HG03039 (cell line): ENCODE measurements at regions not wholly inside any gene's neighbourhood (a gene's known extent, or its start where the extent isn't known, plus 50 kb on each side); places are given as distances from the start of the nearest gene placed in this dataset.
"Not testable (repeated sequence)": the region's sequence is repeated elsewhere in the genome, so short reads cannot be mapped to it uniquely, and the experiment has no call there.

Experiments
- ATAC-seq: cut with Tn5 transposase; IDR thresholded peaks from one replicate; pipeline ENCODE4 v1.9.1; 2021; ENCODE audit warnings: mild to moderate bottlenecking, moderate library complexity; ENCODE audit not compliant: unreplicated experiment

- ATAC-seq, result no peak
These were observed 139.5 kb upstream of the SMYD2 start for GRCh38 chr1:214141486-214141885.

GRCh38 chr1:214143006-214143992 lies 137.7 kb upstream of the SMYD2 start:
- ATAC-seq, result no peak

DNA sequence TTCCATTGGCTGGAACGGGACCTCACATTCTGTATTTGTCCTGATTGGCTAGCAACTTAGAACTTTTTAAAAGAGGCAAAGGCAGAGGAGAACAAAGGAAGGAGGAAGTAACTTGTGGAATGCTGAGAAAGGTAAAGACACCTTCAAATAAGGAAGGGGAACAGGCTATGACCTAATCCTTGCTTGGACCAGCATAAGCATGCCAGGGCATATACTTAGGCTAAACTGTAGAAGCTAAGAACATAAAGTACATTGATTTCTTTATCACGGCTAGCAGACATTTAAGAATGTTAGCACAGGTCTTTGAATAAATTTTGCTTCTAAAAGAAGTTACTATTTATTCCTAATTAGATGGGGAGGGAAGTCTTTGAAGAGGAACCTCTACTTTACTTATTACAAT lies 136.4 kb upstream of the SMYD2 start:
- not testable (repeated sequence) for ATAC-seq

DNA sequence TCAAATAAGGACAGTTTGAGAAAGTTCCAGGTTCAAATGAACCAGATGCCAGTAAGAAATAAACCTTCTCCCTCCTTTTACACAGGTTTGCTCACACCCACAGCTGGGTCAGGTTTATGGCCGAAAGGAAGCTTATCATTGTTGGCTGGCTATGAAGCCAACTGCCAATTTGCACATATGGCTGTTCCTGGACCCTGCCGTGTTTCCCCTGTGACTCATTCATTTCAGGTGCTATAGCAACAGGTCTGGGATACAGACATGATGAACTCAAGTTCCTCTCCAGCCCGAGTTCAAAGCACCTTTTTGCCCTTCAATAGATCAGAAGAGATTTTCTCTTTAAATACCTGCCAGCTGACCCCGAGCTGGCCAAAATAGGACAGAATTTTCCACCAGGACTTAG lies 134.4 kb upstream of the SMYD2 start:
- peak; percentile 83 for ATAC-seq

GRCh38 chr1:214154596-214155292 lies 126.2 kb upstream of the SMYD2 start:
- no peak for ATAC-seq

DNA sequence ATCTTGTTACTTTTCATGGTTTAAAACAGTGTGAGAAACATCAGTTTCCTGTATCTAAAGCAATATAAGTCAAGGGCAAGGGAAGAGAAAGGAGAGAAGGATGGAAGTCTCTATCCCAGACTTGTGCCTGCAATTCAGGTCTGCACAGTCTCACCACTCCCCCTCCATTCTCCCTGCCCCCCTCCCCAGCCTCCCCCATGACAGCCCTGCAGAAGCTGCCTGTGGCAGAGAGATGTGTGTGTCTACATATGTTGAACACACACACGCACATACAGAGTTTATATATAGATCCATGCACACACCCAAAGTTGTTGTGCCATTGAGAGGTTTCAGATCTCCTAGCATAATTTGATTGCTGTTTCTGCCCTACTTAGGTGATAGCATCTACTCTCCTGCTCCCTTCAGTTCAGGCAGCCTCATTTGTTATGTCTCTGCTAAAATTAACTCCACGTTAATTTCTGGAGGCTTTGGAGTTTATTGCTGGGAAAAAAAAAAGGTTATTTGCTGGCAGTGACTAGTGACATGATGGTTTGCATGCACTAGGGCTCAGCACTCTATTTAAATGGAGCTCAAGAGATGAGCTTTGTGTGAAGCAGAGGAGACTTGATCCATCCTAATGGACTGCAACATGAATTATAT lies 124.9 kb upstream of the SMYD2 start:
- no peak for ATAC-seq

GRCh38 chr1:214164173-214164572 lies 116.8 kb upstream of the SMYD2 start:
- no peak for ATAC-seq

DNA sequence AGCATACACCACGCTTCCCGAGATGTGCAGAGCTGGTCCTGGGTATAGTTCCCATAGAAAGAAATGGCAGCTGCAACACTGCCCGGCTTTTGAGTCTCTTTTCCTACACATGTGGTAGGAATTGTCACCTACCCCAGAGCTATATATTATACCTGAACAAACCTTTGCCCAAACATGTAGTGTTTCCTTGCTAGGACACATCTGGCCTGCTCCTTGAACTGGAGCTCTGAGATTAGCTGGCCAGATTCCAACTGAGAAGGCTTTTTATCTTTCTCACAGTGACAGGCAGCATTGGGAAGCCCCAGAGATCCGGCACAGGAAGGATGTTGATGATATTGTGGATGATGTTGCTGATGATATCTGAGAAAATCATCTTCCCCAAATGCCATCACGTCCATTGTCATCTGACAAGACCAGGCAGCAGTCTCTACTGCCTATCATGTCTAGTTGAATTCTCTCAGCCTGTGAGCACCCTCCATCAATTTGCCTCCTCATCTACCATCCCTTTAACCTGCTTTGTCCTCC lies 115.0 kb upstream of the SMYD2 start:
- ATAC-seq, result no peak

DNA sequence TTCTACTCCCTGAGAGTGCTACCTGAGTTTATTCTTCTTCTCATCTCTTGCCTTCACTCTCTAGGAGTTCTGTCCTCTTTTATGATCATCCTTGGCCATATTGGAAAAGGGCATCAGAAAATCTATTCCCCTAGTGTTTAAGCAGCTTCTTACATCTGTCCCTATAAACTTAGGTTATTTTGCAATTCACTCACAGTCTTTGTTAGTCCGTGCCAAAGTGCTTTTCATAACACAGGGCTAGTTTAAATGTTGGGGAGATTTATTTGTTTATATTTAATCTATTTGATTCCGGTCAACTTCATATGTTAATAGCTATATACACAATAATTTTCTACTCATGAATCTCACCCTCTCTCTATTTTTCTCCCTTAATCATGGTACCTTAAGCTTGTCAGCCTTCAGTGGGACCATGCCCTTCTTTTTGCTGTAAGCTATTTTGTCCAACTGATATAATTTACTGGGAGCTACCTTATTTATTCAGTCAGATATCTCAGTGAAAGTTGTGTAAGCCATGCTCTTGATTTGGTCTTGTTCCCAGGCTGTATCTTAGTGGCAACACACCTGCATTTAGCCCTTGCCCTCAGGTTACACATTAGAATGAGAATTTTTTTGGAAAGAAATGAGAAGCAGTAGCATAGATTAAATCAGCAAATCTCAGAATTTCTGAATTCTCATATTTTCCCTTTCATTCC lies 106.3 kb upstream of the SMYD2 start:
- no peak for ATAC-seq

GRCh38 chr1:214178102-214178501 lies 102.9 kb upstream of the SMYD2 start:
- no peak for ATAC-seq

- ATAC-seq, result no peak
These were observed 96.0 kb upstream of the SMYD2 start for GRCh38 chr1:214184992-214185391.

DNA sequence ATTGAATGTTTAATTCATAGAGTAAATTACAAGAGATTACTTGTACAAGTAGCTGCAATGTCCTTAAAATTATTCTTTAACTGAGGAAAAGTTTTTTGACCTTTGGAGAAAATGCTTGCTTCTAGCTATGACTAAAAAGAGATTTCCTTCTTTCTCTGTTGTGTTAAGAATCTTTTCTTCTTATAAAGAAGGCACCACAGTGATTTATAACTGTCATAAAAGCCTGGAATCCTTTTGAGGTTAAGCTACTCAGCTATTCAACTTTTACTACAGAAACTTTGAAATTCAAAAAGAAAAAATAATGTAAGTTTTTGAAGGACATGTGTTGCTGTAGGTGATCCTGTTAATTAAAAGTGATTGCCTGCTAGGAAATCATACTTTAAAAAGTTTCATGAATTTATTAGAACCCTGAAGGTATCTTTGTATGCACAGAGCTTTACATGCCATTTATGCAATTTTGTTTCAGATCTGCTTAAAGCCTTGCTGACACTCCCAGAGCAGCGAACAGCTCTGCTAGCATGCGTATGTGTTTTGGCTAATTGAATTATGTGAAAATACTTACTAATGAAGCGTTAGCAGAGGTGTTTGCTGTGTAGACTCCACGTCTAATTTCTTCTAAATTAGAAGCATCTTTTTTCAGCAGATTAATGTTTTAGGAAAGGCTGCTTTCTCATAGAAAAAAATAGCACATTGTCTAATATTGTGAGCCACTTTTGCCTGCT lies 94.7 kb upstream of the SMYD2 start:
- no peak for ATAC-seq

DNA sequence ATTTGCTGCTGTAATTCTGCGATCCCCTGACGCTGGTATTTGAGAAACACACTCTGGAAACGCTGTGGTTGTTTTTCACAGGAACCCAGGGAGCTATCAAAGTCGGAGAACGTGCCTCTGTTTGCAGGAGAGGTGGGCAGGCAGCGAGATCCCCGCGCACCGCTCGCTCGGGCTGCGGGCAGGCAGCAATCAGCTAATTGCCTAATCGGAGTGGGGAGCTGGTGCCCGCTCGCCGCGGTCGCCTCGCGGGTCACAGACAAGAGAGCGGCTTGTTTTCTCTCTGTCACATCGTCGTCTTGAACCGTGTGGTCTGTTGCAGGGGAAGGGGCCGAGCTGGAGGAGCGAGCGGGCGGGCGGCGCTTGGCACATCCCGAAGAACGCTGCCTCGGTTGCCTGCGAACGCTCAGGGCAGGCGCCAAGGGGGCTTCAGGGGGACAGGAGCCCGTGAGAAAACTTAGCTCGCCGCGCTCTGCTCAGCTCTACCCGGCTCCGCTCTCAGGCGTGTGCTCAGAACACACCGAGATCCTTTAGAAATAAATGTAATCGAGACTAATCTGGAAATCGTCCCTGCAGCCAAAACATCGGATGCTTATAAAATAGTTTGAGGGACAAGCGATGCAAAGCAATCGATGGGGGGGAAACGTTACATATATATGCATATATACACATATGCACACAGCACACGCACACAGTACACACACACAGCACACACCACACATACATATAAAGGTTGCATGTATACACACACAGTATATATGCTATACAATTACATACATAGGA lies 93.6 kb upstream of the SMYD2 start:
- ATAC-seq, result no peak

- no peak for ATAC-seq
These were observed 93.0 kb upstream of the SMYD2 start for GRCh38 chr1:214187933-214188332.

DNA sequence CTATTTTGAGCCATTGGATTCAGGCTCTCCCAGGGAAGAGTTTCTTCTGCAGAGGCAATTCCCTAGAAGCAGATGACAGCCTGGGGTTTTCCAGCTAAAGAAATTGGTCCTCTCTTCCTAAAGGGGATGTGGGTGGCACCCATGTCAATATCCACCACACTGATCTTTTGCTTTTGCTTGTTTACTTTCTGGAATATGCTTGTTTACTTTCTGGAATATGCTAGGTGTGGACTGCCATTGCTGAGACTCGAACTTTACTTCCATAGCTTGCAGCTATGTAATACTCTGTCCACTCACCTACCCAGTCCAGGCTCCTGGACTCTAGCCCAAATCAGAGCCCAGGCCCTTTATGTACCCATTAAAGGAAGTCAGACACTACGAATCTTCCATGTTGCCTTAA lies 92.1 kb upstream of the SMYD2 start:
- ATAC-seq, result no peak

DNA sequence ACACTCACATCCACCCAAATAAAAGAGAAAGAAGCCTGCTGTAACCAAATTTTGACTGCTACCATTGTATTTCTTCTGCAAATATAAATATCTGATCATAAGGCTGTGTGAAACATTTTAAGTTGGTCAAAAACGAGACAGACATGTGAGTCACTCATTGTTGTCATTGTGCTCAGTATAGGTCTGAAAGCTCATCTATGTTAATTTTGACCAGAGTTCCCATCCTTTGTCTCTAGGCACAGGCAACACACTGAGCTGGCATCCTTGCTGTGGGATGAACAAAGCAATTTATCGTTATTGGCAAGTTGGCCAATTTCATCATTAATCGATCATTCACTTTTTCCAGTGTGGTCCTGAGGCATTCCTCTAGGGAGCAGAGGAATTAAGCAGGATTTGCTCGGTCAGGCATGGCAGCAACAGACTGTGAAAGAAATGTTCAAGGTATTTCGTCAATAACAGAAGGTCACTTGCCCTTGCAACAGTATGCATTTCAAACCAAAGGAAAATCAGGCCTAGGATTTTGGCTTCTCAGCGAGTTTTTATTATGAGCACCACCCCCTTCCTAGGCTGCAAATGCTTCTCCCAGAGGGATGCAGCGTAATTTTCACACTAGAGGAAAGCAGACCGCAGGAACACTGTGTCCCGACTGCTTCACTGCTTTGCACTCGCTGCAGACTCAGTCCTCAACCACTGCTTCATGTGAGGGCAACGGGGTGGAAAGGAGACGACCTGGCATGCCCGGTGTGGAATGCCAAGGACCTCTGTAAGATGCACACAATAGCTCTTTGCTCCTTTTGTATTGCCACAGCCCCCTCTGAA lies 87.9 kb upstream of the SMYD2 start:
- no peak for ATAC-seq

DNA sequence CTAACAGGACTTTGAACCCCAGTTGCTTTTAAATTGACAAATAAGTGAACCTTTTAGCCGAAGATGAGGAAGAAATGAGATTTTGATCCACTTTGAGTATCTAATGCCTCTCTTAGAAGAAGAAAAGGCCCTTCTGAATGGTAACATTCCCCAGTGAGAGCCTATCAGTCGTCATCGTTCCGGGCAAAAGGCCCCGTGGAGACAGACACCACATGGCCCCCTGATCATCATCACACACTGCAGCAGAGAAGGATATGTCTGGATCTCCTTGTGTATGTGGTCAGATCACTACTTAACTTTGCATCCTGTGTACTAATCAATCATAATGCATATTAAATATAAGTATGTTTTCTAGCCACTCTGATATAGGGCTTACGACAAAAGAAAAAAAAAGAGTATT lies 87.3 kb upstream of the SMYD2 start:
- ATAC-seq, result no peak

DNA sequence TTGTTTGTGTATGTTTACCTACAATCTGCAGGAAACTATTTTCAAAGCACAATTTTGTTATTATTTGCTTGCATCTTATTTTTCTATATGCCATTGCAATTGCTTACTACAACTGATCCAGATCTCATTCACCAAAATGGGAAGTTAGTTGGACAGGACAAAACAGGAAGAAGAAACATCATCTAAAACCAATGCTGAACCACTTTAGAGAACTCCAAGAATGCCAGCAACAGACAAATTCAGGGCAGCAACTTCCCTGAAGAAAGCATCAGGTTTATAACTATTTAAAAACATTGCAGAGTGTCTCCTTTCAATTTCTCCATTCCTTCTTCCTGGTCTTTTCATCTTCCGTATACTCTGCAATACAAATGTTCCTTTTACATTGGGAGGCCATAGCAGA lies 82.4 kb upstream of the SMYD2 start:
- no peak for ATAC-seq

DNA sequence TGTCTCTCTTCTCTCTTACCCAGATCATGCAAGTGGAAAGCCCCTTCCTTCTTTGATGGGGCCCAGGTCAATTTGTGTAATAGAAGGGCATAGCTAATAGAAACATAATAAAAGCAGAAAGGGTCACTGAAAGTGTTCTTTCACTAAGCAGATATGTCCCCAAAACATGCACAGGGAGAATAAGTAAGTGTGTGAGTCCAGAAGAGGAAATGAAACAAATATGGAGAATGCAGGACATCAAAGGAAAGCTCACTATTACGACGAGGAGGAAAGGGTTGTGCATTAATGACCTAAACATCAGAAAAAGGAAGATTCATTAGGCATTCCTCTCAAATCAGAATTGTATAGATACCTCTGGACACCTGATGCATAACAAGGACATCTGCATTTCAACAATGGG lies 81.4 kb upstream of the SMYD2 start:
- ATAC-seq, result no peak
